Natural killer cell (primary cell): ENCODE measurements at regions not wholly inside any gene's neighbourhood (a gene's known extent, or its start where the extent isn't known, plus 50 kb on each side); places are given as distances from the start of the nearest gene placed in this dataset.

Experiments used
- ATAC-seq, 3 donors: fragments of 150-1000 bp in 2 of 3; fragments of 200-7000 bp in 1 of 3; cut with Tn5 transposase; 1 replicate in 1 of 3; 2 replicates in 2 of 3; pipeline ENCODE4 v1.10.0; 2021; ENCODE audit warnings: mild to moderate bottlenecking in 2 of 3, moderate library complexity in 2 of 3
- DNase-seq, 2 donors: peaks; one replicate each; pipeline versions ENCODE4 v3.0.0 to v3.0.0-alpha.2; 2013 to 2021; ENCODE audit warnings: mixed read lengths in 1 of 2
- H3K27ac ChIP-seq: one replicate; pipeline ENCODE4 v1.5.1; 2013; ENCODE audit warnings: mild to moderate bottlenecking, low read length
- H3K27me3 ChIP-seq: one replicate; pipeline ENCODE4 v1.6.1; 2013; ENCODE audit warnings: low read length; ENCODE audit not compliant: control insufficient read depth, insufficient read depth
- H3K36me3 ChIP-seq: one replicate; pipeline ENCODE4 v1.6.1; 2013; ENCODE audit warnings: low read length; ENCODE audit not compliant: control insufficient read depth, insufficient read depth
- H3K4me1 ChIP-seq: one replicate; pipeline ENCODE4 v1.6.1; 2013; ENCODE audit warnings: low read length; ENCODE audit not compliant: control insufficient read depth, insufficient read depth
- H3K4me3 ChIP-seq: one replicate; pipeline ENCODE4 v1.5.1; 2013; ENCODE audit warnings: low read length
- H3K9me3 ChIP-seq: one replicate; pipeline ENCODE4 v1.6.1; 2013; ENCODE audit warnings: low read length; ENCODE audit not compliant: control insufficient read depth, insufficient read depth
- H3K27ac Mint-ChIP-seq, 2 donors: one replicate each; pipeline ENCODE4 v1.8.0; 2022; ENCODE audit warnings: mild to moderate bottlenecking in 2 of 2, mixed read lengths in 2 of 2, moderate library complexity in 1 of 2
- H3K27me3 Mint-ChIP-seq, 2 donors: one replicate each; pipeline ENCODE4 v1.8.0; 2022; ENCODE audit warnings: low read depth in 2 of 2, mixed read lengths in 2 of 2
- H3K36me3 Mint-ChIP-seq: one replicate; pipeline ENCODE4 v1.8.0; 2022; ENCODE audit warnings: mixed read lengths
- H3K4me1 Mint-ChIP-seq, 2 donors: one replicate each; pipeline ENCODE4 v1.8.0; 2022; ENCODE audit warnings: mixed read lengths in 2 of 2
- H3K4me3 Mint-ChIP-seq: one replicate; pipeline ENCODE4 v1.8.0; 2022; ENCODE audit warnings: mild to moderate bottlenecking, moderate library complexity, mixed read lengths
- H3K9me3 Mint-ChIP-seq, 2 donors: one replicate each; pipeline ENCODE4 v1.8.0; 2022; ENCODE audit warnings: mixed read lengths in 2 of 2
- WGBS: methylation state at CpG from one replicate; pipeline ENCODE4 v1.1.7; 2013; ENCODE audit warnings: missing lambda C conversion rate; ENCODE audit not compliant: insufficient coverage; 5-methylcytosine and 5-hydroxymethylcytosine counted together
- intact Hi-C: fragments of 100-400 bp; cut with micrococcal nuclease; formaldehyde crosslinking; loops from one replicate; pipeline ENCODE4 v1.14.2; 2022
- TF ChIP-seq, protein P1 (sequence below): fragments of 200-600 bp; IDR thresholded peaks from one replicate; pipeline ENCODE4 v1.8.0; 2022; ENCODE audit warnings: antibody characterized with exemption

DNA sequence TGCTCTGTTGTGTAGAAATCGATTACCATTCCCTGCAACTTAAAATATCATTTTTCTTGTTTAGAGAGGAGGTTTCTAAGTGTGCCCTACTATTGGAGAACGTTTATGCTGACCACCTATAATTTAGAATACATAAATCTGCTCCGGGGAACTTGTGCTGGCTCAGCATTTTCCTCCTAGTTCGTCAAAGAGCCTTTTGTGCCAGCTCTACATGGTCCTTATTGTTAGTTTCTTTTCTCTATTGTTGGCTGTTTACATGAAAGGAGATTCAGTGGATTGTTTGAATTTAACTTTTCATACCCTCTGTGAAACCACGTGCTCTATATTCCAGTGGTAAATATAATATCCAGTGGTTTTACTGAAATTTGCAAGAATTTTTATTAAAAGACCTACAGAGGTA lies 53.4 kb upstream of the ATP8A1 start:
- intact Hi-C loops = no loop called here
- no peak overlapping the region for H3K27ac Mint-ChIP-seq
- H3K27me3 Mint-ChIP-seq = peaks cover 13% of the 10 kb centered on the region in 2 donors
- H3K4me3 Mint-ChIP-seq = no peak overlapping the region
- ATAC-seq = no peak
- Histone ChIP-seq H3K27ac (no peak overlapping the region), H3K27me3 (no peaks in the 10 kb centered on the region), H3K9me3 (no peaks in the 10 kb centered on the region), H3K36me3 (no peaks in the 10 kb centered on the region), H3K4me1 (no peaks in the 10 kb centered on the region), H3K4me3 (no peak overlapping the region)
- H3K4me1 Mint-ChIP-seq = no peaks in the 10 kb centered on the region
- no peaks in the 10 kb centered on the region for H3K9me3 Mint-ChIP-seq
- TF ChIP-seq, protein P1, sequence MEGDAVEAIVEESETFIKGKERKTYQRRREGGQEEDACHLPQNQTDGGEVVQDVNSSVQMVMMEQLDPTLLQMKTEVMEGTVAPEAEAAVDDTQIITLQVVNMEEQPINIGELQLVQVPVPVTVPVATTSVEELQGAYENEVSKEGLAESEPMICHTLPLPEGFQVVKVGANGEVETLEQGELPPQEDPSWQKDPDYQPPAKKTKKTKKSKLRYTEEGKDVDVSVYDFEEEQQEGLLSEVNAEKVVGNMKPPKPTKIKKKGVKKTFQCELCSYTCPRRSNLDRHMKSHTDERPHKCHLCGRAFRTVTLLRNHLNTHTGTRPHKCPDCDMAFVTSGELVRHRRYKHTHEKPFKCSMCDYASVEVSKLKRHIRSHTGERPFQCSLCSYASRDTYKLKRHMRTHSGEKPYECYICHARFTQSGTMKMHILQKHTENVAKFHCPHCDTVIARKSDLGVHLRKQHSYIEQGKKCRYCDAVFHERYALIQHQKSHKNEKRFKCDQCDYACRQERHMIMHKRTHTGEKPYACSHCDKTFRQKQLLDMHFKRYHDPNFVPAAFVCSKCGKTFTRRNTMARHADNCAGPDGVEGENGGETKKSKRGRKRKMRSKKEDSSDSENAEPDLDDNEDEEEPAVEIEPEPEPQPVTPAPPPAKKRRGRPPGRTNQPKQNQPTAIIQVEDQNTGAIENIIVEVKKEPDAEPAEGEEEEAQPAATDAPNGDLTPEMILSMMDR = no peak
- no peak for DNase-seq
- no peaks in the 10 kb centered on the region for H3K36me3 Mint-ChIP-seq
- 90% methylated on average over 2 of the region's 5 CpGs for WGBS

DNA sequence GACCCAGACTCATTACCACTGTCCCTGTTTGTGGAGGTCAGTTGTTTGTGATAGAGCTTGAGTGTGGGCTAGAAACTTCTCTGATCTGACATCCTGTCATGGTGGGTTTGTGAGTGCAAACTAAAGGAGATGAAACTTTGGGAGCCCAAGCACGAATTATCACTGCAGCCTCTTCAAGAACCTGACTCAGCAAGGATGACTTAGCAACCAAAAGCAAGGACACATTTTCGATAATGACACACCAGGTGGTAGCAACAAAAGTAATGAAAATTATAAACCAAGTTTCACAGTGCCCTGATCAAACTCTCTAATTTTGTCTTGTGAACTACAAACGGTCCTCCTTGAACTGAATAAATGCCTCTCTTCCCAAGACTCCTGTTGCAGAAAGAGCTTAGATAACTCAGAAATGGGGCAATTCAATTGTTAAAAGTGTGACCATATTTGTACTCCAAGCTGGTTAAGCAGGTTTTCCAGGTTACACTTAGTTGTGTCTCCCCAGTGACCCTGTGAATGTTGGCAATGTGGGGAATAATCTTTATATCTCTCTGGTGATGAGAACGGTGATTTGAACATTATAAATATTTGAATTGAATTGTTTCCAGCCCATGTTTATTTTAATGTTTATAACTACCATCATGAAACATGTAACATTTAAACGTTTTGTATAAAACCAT lies 52.6 kb upstream of the ATP8A1 start:
- no peak overlapping the region for H3K27ac Mint-ChIP-seq
- no peaks in the 10 kb centered on the region for H3K4me1 Mint-ChIP-seq
- no peaks in the 10 kb centered on the region for H3K36me3 Mint-ChIP-seq
- 72% methylated on average over 4 of the region's 5 CpGs for WGBS
- Histone ChIP-seq H3K9me3 (no peaks in the 10 kb centered on the region), H3K27ac (no peak overlapping the region), H3K36me3 (no peaks in the 10 kb centered on the region), H3K4me3 (no peak overlapping the region), H3K4me1 (no peaks in the 10 kb centered on the region), H3K27me3 (no peaks in the 10 kb centered on the region)
- no peak for DNase-seq
- H3K27me3 Mint-ChIP-seq = peaks cover 13% of the 10 kb centered on the region in 2 donors
- no peaks in the 10 kb centered on the region for H3K9me3 Mint-ChIP-seq
- TF ChIP-seq, protein P1 = no peak
- no peak for ATAC-seq
- H3K4me3 Mint-ChIP-seq = no peak overlapping the region
- intact Hi-C loops = no loop called here

DNA sequence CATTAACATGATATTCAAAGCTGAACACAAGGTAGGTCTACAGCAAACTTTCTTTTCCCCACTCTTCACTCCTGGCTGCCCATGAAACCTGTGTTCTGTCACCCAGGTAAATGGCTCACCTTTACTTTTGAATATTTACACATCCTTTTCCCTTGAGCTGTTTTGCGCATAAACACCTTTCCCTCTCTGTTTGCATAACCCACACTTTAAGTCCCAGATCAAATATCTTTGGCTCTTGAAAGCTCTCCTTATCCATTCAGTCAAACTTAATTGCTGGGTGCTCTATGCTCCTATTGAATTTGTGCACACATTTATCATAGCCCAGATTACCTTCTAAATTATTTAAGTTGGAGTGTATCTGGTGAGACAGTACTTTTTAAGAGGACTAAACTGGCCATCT lies 51.7 kb upstream of the ATP8A1 start:
- 96% methylated on average over 1 of the region's 1 CpG for WGBS
- H3K9me3 Mint-ChIP-seq = no peaks in the 10 kb centered on the region
- no peaks in the 10 kb centered on the region for H3K4me1 ChIP-seq
- TF ChIP-seq, protein P1 = no peak
- H3K9me3 ChIP-seq = no peaks in the 10 kb centered on the region
- H3K27me3 Mint-ChIP-seq = peaks cover 13% of the 10 kb centered on the region in 2 donors
- no peaks in the 10 kb centered on the region for H3K27me3 ChIP-seq
- H3K4me3 Mint-ChIP-seq = no peak overlapping the region
- H3K36me3 Mint-ChIP-seq = no peaks in the 10 kb centered on the region
- H3K4me3 ChIP-seq = no peak overlapping the region
- intact Hi-C loops = no loop called here
- ATAC-seq = no peak
- no peak overlapping the region for H3K27ac Mint-ChIP-seq
- no peaks in the 10 kb centered on the region for H3K4me1 Mint-ChIP-seq
- no peak for DNase-seq
- H3K36me3 ChIP-seq = no peaks in the 10 kb centered on the region
- no peak overlapping the region for H3K27ac ChIP-seq
